HG03066 (cell line): ENCODE measurements at regions not wholly inside any gene's neighbourhood (a gene's known extent, or its start where the extent isn't known, plus 50 kb on each side); places are given as distances from the start of the nearest gene placed in this dataset.

Source experiments
- ATAC-seq: cut with Tn5 transposase; IDR thresholded peaks from one replicate; pipeline ENCODE4 v1.9.1; 2021; ENCODE audit warnings: low read depth; ENCODE audit not compliant: unreplicated experiment

DNA sequence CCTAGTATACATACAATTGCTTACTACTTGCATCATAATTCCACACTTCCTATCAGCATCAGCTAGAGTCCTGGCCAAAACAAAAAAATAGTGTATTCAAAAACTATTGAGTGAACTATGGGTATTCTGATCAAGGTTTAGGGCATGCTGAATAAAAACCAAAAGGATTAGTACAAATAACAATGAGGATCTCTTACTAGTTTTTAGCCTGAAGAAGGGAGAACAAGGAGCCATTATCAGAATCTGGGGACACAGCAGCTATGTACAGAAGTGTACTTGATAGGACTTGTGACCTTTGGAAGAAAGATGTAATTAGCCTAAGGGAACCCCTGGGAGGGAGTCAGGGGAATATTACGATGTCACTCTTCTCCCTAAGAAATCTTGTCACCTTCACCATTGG, 832.2 kb downstream of the SQOR start:
- no peak for ATAC-seq

DNA sequence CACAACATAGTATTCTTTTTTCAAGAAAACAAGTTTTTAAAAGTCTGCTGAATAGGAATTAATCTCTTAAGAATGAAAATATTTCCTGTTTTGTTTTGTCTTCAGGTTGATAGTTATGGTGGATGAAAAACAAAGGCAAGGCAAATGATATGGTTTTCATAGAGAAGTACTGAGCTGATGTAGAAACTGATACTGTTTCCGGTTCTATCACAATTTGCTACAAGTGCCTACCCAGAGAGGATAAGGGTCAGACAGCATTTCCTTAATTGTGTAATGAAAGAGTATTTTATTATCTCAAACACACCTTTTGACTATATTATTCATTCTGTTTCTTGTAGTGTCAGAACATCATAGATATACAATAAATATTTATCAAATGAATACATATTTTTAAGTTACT, 836.3 kb downstream of the SQOR start:
- no peak for ATAC-seq

DNA sequence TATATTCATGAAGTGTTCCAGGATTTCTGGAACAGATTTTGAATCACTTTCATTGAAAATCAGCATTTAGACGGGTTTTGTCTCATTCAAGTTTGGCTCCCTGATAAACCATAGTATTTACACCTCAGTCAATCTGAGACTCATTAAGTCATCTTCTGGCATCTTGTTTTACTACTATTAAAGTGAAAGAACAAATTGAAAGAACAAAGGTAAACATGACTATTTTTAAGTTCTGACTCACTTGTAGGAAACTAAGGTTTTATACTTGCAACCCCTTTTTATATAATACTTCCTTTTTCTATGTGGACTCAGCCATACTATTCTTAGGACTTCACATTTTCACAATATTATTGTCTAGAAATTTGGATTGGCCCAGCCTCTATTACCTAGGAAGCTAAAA, 854.4 kb downstream of the SQOR start:
- no peak for ATAC-seq

DNA sequence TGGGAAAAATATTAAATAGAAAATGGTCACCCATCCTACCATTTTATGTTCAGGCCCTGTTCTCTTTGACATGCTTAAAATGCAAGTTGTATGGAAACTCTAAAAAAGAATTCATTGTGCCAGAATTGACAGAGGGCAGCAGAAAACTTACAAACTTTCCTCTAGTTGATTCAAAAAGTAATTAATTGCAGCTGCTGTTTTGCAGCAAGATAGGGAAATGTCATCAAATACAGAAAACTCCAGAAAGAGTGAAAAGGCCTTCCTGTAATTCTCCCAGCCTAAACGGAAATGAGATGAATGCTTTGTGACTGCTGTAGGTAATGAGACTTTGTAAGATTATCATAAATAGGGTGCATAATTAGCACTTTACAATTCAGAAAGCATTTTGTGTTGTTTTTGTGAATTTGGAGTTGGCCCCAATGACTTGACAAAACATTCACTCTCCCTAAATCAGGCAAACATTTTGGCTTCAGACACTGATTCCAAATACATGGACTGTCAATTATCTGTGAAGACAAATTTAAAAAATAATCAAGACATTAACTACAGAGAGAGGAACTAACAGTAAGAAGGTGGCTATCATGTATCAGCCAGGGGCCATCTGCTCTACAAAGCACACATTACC, 861.8 kb downstream of the SQOR start:
- ATAC-seq: no peak

DNA sequence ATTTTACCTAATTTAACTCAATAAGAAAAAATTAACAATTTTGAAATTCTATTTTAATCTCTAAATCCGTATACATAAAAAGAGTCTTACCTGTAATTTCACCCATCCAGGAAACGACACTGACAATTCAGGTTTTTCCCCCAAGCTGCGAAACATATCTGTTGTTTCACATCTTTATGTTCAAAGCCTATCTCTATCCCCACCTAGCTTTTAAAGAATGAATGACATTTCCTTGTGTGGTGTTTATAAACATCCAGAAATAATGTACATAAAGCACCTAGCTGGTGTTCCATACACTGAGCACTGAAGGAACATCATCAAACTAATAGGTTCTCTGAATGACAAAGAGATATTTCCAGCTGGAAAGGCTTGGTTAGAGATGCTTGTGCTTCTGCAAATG, 867.8 kb downstream of the SQOR start:
- ATAC-seq: no peak

DNA sequence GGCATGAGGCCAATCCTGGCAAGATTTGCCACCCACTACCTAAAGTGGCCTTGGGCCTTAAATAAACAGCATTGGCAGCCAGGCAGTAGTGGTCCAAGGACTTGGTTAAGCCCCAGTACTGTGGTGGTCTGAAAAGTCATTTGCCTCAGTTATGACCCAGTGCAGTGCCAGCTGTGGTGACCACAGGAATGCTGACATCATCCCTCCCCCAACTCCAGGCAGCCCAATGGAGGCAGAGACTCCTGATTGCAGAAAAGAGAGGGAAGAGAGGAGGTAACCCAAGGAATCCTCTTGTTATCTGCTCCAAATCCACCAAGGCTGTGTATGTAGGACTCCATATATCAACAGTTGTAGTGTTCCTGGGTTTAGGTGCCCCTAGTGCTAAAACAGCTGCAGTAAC, 883.6 kb downstream of the SQOR start:
- ATAC-seq: no peak

DNA sequence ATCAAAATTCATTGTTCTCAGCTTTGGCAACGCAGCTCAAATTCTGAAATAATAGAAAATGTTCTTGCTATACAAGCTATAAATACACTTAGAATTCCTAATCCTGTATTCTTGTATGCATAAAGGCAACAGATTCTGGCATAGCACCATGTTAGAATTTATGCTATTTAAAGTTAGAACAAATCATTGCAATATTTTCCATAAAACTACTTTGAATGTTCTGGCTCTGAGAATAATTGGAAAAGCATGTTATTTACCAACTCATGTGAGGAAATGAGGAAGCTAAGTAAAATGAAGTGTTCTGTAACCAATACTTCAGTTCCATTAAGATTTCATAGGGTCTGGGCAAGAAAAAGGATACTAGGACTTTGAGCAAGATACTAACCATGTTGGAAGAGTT, 888.9 kb downstream of the SQOR start:
- no peak for ATAC-seq

DNA sequence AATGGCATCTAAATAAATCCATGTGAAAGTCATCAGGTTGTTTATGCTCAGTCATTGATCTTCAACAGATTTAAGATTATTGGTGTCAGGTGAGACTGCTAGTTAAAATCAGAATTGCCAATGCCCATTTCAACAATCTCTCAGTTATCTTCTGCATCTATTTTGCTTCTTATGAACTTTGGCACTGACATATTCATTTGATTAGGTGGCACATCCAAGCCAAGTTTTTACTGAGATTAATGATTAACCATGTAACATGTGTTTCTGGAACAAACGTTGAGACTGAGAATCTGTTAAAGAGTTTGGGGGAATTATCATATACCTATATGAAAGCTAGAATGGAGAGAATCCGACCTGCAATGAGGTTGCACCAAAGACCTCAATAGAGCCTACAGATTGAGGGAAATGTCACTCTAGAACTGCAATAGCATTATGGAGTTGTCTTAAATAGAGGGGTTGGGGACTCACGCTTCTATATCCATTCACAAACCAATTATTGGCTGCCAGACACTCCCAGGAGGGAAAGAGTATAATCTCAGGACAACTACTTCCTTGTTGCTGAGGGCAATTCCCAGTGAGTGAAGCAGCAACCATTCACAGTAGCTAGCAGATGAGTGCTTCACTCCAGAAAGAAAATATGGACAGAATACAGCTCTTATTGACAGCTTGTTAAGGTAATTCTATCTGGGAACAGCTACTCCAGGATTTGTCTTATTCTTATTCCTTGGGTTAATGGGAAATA, 891.3 kb downstream of the SQOR start:
- no peak for ATAC-seq

DNA sequence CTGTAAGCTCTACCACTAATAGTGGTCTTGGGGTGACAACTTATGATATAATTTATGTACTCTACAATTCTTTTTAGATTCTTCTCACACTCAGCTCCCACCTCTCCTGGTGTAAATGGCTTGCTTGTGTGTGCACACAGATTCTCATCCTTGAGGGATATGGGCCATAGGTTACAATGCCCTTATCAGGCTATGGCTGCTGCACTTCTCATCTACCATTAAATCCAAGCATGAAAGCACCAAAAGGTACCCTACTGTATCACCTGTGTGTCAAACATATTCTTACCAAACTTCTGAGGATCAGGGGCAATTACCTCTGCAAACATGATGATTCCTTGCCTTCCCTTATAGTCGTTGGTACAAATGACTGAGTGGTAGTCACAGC, 891.9 kb downstream of the SQOR start:
- no peak for ATAC-seq

DNA sequence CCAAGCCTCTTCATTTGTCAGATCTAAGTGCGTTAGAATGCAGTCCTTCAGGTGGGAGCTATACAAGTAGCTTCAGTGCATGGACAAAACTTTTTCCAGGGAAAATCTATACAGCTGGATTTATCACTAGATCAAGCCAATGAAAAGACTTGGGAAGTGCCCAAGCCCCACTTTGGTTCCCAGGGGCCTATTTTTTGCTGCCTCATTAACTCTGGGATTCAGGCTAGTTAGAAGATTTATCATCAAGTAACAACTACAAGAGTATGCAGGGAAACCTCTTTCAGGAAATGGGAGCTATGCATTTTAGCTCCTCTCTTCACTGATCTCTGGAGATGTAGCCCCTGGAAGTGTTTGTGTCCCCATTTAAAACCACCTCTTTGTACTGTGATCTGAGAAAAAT, 908.8 kb downstream of the SQOR start:
- no peak for ATAC-seq

DNA sequence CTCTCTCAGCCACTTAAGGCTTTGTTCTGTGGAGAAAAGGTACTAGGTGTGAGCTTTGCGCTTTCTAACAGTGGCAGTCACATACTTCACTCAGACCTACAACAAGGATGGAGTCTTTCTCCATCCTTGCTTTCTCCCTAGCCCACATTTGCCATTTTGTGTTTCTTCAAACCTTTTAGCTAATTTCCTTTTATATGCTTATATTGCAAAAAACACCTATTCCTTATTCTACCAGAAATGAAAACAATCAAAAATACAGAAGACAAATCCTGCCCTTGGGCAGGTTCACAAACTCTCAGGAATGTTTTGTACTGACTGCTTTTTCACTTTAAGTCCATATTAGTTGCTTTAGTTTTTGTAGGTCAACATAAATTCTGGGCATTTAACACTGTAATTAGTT, 914.2 kb downstream of the SQOR start:
- ATAC-seq: no peak

DNA sequence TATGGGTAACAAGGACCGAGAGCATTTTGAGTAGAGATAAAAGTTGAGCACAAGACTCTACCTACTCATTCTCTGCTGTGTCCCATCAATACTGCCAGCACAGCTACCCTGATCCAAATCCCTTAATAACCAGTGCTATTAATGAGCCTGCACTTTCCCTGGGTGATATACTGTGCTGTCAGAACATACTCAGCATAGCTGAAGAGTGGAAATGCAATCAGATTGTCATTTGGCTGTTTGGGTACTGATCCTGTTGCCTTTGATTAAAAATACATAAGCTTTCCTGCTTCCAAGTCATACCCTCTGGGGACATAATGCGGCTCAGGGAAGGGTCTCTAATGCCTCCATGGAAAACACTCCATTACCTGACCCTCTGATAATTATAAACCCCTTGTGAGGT, 917.5 kb downstream of the SQOR start:
- no peak for ATAC-seq

DNA sequence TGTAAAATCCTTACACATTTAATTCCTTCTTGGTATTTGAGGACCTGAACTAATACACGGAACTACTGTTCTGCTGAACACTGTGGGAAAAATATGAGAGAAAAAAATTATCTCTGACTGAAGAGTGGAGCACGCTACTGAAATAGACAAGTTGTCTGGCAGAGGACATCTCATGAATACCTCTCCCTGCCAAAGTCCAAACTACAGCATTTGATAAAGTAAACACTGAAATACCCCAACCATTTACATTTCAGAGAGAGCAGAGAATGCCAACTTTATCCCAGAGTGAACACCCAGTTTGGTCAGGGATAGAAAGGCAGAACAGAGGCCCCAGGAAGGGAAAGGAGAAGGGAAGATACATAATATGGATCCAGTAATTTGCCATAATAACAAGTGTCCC, 920.7 kb downstream of the SQOR start:
- ATAC-seq: no peak

DNA sequence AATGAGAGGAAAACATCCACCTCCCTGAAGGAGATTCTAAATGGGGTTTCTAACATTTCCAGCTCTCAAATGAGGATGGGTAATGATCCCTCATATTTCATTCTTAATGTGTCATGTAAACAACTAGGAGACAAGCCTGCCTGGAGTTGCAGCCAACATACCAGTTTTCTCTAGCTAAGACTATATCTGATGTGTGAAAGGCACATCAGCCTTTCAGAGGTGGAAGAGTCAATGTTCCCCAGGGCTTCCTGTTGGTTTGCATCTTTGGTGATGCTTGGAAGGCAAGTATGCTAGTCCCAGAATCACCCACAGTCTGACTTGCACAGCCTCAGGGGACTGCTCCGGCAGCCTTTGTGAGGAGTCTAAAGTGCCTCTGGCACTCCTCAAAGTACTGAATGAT, 921.2 kb downstream of the SQOR start:
- no peak for ATAC-seq

DNA sequence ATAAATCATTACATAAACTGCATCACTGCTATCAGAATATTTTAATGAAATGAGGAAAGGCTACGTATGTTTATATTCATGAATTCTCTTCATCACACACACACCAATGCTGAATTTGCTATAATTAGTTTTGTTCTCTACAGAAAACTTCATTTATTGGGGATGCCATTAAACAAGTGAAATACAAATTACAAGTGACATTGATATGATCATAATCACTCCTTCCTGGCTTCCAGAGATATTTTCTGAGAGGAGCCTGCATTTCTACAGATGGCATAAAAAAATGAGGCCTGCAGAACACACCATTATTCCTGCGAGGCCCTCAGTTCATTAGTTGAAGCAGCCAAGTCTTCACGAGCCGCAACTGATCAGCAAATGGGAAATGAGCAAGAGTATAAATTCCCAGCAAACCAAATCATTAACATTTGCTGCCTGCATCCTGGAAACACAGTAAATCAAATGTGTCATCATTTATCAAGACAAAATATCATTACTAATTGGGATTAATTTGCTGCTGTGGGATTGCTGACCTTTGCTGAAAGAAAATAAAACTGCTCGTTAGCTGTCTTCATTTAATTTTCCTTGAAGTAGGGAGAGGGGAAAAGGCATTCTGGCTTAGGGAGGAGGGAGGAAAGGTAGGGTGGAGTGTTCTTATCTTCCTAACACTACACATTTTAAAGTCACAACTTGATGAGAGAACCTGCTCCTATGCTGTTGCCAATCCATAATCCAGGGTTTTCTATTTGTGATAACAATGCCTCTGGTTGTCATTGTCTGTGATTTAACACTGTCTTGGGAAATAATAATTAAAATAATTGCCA, 921.9 kb downstream of the SQOR start:
- ATAC-seq: no peak

DNA sequence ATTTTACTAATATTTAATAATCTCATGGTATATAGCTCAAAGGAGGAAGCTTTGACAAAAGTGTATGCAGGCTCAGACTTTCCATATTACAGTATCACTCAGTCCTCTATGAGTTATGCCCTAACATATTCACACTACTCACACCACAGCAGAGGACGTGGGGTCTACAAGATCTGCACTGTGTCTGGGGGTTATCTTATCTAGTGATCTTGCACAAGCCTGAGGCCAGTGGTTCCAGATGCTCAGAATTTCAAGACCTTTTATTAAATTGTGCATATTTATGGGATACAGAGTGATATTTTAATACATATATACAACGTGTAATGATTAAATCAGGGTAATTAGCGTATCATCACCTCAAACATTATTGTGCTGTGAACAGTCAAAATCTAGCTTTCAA, 933.1 kb downstream of the SQOR start:
- no peak for ATAC-seq

DNA sequence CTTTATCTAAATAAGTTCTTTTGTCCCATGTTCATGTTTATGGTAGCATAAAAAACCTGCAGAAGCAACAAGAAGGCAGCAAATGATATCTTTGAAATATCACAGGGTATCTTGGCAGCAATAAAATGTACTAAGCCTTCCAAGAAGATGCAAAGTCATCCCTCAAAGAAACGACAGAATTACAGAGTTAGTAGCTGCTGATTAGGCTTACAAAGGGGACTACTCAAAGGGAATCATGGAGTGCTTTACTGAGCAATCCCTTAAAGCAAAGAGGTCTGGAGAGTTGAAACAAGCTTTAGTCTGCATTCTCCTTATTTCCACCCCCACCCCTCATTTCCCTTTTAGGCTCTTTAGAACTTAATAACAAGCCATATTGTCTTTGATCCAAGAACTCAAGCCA, 935.0 kb downstream of the SQOR start:
- ATAC-seq: no peak

DNA sequence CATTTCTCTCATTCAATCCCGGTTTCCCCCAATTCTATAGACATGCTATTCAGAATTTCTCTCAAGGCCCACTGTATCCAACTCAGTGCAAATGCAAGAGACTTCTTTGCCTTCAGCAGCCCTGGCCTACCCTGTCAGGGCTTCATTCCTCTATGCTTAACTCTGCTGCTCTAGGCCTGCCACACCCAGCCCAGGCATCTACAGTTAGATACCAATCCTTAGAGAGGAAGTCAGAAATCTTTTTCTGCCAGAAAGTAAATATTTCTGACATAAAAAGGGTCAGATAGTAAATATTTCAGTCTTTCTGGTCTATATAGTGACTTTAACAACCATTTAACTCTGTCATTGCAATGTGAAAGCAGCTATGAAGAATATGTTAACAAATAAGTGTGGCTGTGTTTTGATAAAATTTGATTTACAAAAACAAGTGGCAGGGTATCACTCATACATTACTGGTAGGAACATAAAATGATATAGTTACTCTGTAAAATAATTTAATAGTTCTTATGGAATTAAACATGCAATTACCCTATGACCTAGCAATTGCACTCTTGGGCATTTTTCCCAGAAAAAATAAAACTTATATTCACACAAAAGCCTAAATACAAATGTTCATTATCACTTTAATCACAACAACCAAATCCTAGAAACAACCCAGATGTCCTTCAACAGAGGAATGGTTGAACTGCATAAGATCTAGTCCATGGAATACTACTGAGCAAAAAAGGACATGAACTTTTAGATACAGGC, 942.0 kb downstream of the SQOR start:
- no peak for ATAC-seq

DNA sequence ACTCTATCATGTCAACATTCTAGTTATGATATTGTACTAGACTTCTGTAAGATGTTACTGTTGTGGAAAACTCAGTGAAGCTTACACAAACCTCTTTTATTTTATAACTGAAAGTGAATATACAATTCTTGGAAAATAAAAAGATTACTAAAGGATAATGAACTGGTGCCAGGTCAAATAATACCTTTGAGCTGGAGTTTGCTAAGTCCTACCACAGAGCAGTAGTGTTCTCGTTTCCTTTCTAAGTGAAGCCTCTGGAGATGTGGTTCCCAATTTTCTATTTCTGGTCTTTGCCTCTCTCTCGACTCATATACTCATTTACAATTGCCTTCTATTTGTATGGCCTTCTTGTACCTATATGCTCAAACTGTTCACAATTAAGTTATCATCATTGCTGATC, 942.9 kb downstream of the SQOR start:
- ATAC-seq: no peak

DNA sequence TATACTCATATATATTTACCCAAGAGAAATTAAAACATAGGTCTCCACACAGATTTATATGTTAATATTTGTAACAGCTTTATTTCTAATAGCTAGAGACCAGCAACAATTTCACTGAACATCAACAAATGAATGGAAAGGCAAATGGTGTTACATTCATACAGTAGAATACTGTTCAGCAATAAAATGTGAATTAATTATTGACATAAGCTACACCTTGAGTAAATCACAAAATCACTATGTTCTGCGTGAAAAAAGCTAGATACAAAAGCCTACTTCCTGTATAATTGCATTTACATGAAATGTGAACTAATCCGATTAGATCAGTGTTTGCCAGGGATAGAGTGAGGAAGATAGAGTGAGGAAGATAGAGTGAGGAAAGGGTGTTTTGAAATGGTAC, 945.7 kb downstream of the SQOR start:
- no peak for ATAC-seq

DNA sequence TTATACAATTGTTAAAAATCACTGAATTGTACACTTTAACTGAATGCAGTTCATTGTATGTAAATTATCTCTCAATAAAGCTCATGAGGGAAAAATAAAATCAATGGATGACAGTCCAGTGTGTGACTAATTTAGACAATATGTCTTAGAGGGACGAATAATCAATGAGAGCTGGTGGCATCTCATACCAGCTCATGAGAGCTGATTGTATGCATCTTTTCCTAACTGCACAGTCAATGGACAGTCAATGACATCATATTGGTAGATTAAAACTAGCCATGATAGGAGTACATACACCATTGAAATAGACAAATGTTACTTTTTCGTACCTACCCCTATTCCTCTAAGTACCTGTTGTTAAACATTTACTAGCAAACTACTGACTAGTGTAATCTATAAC, 946.1 kb downstream of the SQOR start:
- ATAC-seq: no peak
